HCT116 (cell line): ENCODE measurements at regions not wholly inside any gene's neighbourhood (a gene's known extent, or its start where the extent isn't known, plus 50 kb on each side); places are given as distances from the start of the nearest gene placed in this dataset.

ENCODE experiments used
- POLR2A ChIP-seq: IDR thresholded peaks from 2 replicates; pipeline ENCODE4 v1.7.0; 2011; ENCODE audit warnings: borderline replicate concordance; ENCODE audit not compliant: insufficient read depth, insufficient read length; ENCODE audit errors: extremely low read depth
- POLR2AphosphoS5 ChIP-seq: IDR thresholded peaks from 2 replicates; pipeline ENCODE4 v1.6.1; 2011; ENCODE audit warnings: mild to moderate bottlenecking, low read depth, low read length, moderate library complexity
- SP1 ChIP-seq: IDR thresholded peaks from 2 replicates; pipeline ENCODE4 v1.6.1; 2012; ENCODE audit warnings: low read depth
- SRF ChIP-seq: IDR thresholded peaks from 2 replicates; pipeline ENCODE4 v1.6.1; 2012; ENCODE audit warnings: low read depth
- TCF7L2 ChIP-seq: IDR thresholded peaks from 2 replicates; pipeline ENCODE4 v1.7.0; 2011; ENCODE audit warnings: borderline replicate concordance, inconsistent platforms; ENCODE audit not compliant: insufficient read depth, insufficient read length; ENCODE audit errors: extremely low read depth
- ZNF274 ChIP-seq: fragments of 200-500 bp; sonication (Bioruptor generic); IDR thresholded peaks from 2 replicates; pipeline ENCODE4 v1.6.1; 2014; ENCODE audit warnings: mild to moderate bottlenecking, low read depth, low read length, inconsistent platforms
- TF ChIP-seq, protein P1 (sequence below), 3 experiments: fragments of 200-600 bp in 1 of 3; sonication (generic) in 1 of 3; IDR thresholded peaks in 2 of 3; conservative IDR thresholded peaks in 1 of 3; 2 replicates each; pipeline ENCODE4 v1.5.1; 2012 to 2017; ENCODE audit warnings: low read depth in 2 of 3, low read length in 2 of 3, antibody characterized with exemption in 1 of 3, borderline replicate concordance in 1 of 3, control low read depth in 1 of 3, mild to moderate bottlenecking in 1 of 3, mixed read lengths in 1 of 3, mixed run types in 1 of 3, moderate library complexity in 1 of 3; ENCODE audit not compliant: insufficient read depth in 1 of 3
- TF ChIP-seq, protein P2 (sequence below): IDR thresholded peaks from 2 replicates; pipeline ENCODE4 v1.6.1; 2012

GRCh38 chr10:131778842-131779241 is 122.0 kb upstream of the PPP2R2D start:
- TF ChIP-seq, protein P1, sequence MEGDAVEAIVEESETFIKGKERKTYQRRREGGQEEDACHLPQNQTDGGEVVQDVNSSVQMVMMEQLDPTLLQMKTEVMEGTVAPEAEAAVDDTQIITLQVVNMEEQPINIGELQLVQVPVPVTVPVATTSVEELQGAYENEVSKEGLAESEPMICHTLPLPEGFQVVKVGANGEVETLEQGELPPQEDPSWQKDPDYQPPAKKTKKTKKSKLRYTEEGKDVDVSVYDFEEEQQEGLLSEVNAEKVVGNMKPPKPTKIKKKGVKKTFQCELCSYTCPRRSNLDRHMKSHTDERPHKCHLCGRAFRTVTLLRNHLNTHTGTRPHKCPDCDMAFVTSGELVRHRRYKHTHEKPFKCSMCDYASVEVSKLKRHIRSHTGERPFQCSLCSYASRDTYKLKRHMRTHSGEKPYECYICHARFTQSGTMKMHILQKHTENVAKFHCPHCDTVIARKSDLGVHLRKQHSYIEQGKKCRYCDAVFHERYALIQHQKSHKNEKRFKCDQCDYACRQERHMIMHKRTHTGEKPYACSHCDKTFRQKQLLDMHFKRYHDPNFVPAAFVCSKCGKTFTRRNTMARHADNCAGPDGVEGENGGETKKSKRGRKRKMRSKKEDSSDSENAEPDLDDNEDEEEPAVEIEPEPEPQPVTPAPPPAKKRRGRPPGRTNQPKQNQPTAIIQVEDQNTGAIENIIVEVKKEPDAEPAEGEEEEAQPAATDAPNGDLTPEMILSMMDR (IDR thresholded peaks at IDR 0.05 in 2 of 3, conservative IDR thresholded peaks at IDR 0.05 in 1 of 3; ENCODE audit: borderline replicate concordance in 1 of 3, insufficient read depth in 1 of 3, low read depth in 2 of 3, low read length in 2 of 3), result no peak
- no peak for TF ChIP-seq ZNF274
- no peak for TF ChIP-seq POLR2A
- TF ChIP-seq TCF7L2, result no peak
- TF ChIP-seq SP1, result no peak
- TF ChIP-seq POLR2AphosphoS5, result no peak
- no peak for TF ChIP-seq SRF
- TF ChIP-seq, protein P2, sequence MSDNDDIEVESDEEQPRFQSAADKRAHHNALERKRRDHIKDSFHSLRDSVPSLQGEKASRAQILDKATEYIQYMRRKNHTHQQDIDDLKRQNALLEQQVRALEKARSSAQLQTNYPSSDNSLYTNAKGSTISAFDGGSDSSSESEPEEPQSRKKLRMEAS, result no peak
